ENCODE measurements at regions not wholly inside any gene's neighbourhood (a gene's known extent, or its start where the extent isn't known, plus 50 kb on each side); places are given as distances from the start of the nearest gene placed in this dataset.

DNA sequence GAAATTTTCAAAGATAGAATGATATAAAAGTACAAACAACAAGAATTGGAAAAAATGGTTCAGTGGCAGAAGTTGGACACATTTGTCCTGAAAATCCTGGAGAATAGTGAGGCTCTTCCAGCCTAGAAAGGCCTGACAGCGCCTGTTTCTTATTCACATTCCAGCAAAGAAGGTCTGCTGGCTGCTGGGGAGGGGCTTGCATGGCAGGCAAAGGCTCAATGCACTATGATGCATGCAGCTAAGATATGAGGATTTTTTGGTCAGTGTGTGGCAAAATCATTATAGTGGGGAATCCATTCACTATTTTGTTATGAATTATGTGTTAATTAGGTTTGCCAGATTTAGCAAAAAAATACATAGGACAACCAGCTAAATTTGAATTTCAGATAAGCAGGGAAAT is 243.9 kb upstream of the SLC30A5 start:
- TF ChIP-seq, protein P1, sequence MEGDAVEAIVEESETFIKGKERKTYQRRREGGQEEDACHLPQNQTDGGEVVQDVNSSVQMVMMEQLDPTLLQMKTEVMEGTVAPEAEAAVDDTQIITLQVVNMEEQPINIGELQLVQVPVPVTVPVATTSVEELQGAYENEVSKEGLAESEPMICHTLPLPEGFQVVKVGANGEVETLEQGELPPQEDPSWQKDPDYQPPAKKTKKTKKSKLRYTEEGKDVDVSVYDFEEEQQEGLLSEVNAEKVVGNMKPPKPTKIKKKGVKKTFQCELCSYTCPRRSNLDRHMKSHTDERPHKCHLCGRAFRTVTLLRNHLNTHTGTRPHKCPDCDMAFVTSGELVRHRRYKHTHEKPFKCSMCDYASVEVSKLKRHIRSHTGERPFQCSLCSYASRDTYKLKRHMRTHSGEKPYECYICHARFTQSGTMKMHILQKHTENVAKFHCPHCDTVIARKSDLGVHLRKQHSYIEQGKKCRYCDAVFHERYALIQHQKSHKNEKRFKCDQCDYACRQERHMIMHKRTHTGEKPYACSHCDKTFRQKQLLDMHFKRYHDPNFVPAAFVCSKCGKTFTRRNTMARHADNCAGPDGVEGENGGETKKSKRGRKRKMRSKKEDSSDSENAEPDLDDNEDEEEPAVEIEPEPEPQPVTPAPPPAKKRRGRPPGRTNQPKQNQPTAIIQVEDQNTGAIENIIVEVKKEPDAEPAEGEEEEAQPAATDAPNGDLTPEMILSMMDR (tag by site-specific recombination; IDR thresholded peaks at IDR 0.05) = no peak
- TF ChIP-seq MEIS1 (CRISPR knock-in tag; IDR thresholded peaks at IDR 0.05; ENCODE audit: borderline replicate concordance) = no peak
- TF ChIP-seq, protein P2, sequence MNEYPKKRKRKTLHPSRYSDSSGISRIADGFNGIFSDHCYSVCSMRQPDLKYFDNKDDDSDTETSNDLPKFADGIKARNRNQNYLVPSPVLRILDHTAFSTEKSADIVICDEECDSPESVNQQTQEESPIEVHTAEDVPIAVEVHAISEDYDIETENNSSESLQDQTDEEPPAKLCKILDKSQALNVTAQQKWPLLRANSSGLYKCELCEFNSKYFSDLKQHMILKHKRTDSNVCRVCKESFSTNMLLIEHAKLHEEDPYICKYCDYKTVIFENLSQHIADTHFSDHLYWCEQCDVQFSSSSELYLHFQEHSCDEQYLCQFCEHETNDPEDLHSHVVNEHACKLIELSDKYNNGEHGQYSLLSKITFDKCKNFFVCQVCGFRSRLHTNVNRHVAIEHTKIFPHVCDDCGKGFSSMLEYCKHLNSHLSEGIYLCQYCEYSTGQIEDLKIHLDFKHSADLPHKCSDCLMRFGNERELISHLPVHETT (tag by site-specific recombination; IDR thresholded peaks at IDR 0.05) = no peak
- TF ChIP-seq ZNF155 (tag by site-specific recombination; IDR thresholded peaks at IDR 0.05) = no peak
- TF ChIP-seq ZNF555 (tag by site-specific recombination; conservative IDR thresholded peaks at IDR 0.05) = no peak
- TF ChIP-seq ZNF530 (tag by site-specific recombination; IDR thresholded peaks at IDR 0.05; ENCODE audit: low read depth) = no peak
- no peak for TF ChIP-seq ZNF776 (tag by site-specific recombination; IDR thresholded peaks at IDR 0.05; ENCODE audit: borderline replicate concordance)
- TF ChIP-seq, protein P3, sequence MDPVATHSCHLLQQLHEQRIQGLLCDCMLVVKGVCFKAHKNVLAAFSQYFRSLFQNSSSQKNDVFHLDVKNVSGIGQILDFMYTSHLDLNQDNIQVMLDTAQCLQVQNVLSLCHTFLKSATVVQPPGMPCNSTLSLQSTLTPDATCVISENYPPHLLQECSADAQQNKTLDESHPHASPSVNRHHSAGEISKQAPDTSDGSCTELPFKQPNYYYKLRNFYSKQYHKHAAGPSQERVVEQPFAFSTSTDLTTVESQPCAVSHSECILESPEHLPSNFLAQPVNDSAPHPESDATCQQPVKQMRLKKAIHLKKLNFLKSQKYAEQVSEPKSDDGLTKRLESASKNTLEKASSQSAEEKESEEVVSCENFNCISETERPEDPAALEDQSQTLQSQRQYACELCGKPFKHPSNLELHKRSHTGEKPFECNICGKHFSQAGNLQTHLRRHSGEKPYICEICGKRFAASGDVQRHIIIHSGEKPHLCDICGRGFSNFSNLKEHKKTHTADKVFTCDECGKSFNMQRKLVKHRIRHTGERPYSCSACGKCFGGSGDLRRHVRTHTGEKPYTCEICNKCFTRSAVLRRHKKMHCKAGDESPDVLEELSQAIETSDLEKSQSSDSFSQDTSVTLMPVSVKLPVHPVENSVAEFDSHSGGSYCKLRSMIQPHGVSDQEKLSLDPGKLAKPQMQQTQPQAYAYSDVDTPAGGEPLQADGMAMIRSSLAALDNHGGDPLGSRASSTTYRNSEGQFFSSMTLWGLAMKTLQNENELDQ (tag by site-specific recombination; IDR thresholded peaks at IDR 0.05; ENCODE audit: low read depth) = no peak
- TF ChIP-seq ZNF621 (tag by site-specific recombination; IDR thresholded peaks at IDR 0.05) = no peak
- TF ChIP-seq BCL11A (tag by site-specific recombination; IDR thresholded peaks at IDR 0.05; ENCODE audit: low read depth) = no peak
